HS-27A (cell line): ENCODE measurements at regions not wholly inside any gene's neighbourhood (a gene's known extent, or its start where the extent isn't known, plus 50 kb on each side); places are given as distances from the start of the nearest gene placed in this dataset.

Experiments used
- DNase-seq: peaks from one replicate; pipeline ENCODE4 v3.0.0-alpha.2; 2012; ENCODE audit warnings: low read depth, missing footprints

GRCh38 chr6:134866563-134866962 lies 83.3 kb downstream of the ALDH8A1 start:
- DNase-seq = no peak

- no peak for DNase-seq
These were observed 85.3 kb downstream of the ALDH8A1 start for GRCh38 chr6:134864558-134864957.

- no peak for DNase-seq
These were observed 86.0 kb downstream of the ALDH8A1 start for GRCh38 chr6:134863763-134864510.

- no peak for DNase-seq
These were observed 95.5 kb downstream of the ALDH8A1 start for GRCh38 chr6:134854366-134854765.

- DNase-seq = peak; percentile 27
These were observed 96.5 kb downstream of the ALDH8A1 start for GRCh38 chr6:134853111-134854055.

GRCh38 chr6:134851548-134851947 lies 98.4 kb downstream of the ALDH8A1 start:
- DNase-seq = no peak

GRCh38 chr6:134850721-134851305 lies 99.1 kb downstream of the ALDH8A1 start:
- DNase-seq = no peak

GRCh38 chr6:134849920-134850447 lies 99.9 kb downstream of the ALDH8A1 start:
- DNase-seq = no peak

GRCh38 chr6:134848076-134848475 lies 101.8 kb downstream of the ALDH8A1 start:
- DNase-seq = no peak

GRCh38 chr6:134846865-134847264 lies 103.0 kb downstream of the ALDH8A1 start:
- DNase-seq = no peak

GRCh38 chr6:134846031-134846430 lies 103.9 kb downstream of the ALDH8A1 start:
- DNase-seq = no peak

- DNase-seq = no peak
These were observed 105.8 kb downstream of the ALDH8A1 start for GRCh38 chr6:134844120-134844519.

GRCh38 chr6:134840086-134840867 lies 109.6 kb downstream of the ALDH8A1 start:
- DNase-seq = no peak

- no peak for DNase-seq
These were observed 113.9 kb downstream of the ALDH8A1 start for GRCh38 chr6:134835993-134836392.

GRCh38 chr6:134830940-134831339 lies 119.0 kb downstream of the ALDH8A1 start:
- no peak for DNase-seq

GRCh38 chr6:134830194-134830593 lies 119.7 kb downstream of the ALDH8A1 start:
- DNase-seq = no peak

- no peak for DNase-seq
These were observed 121.3 kb downstream of the ALDH8A1 start for GRCh38 chr6:134828641-134829040.

GRCh38 chr6:134826889-134827737 lies 122.8 kb downstream of the ALDH8A1 start:
- peak; percentile 95 for DNase-seq

GRCh38 chr6:134823710-134824034 lies 126.2 kb downstream of the ALDH8A1 start:
- DNase-seq = no peak

GRCh38 chr6:134822920-134823709 lies 126.8 kb downstream of the ALDH8A1 start:
- DNase-seq = peak; percentile 73
